PFSK-1 (cell line): ENCODE measurements at regions not wholly inside any gene's neighbourhood (a gene's known extent, or its start where the extent isn't known, plus 50 kb on each side); places are given as distances from the start of the nearest gene placed in this dataset.

ENCODE experiments used
- FOXP2 ChIP-seq: optimal IDR thresholded peaks from 2 replicates; pipeline ENCODE3; 2011; ENCODE audit warnings: borderline replicate concordance, control low read depth, inconsistent platforms; ENCODE audit not compliant: insufficient read depth; ENCODE audit errors: extremely low read length, extremely low read depth
- POLR2AphosphoS5 ChIP-seq: IDR thresholded peaks from 2 replicates; pipeline ENCODE4 v1.6.1; 2012; ENCODE audit warnings: low read depth, mild to moderate bottlenecking, control low read depth, low read length, moderate library complexity
- REST ChIP-seq, 2 experiments: IDR thresholded peaks; 2 replicates each; pipeline versions ENCODE4 v1.6.1 to v1.8.0; 2011 to 2012; ENCODE audit warnings: low read depth in 2 of 2, low read length in 2 of 2, control low read depth in 1 of 2, inconsistent platforms in 1 of 2, mild to moderate bottlenecking in 1 of 2, moderate library complexity in 1 of 2; ENCODE audit not compliant: insufficient read depth in 1 of 2

- TF ChIP-seq REST (IDR thresholded peaks at IDR 0.05; ENCODE audit: insufficient read depth in 1 of 2, low read depth in 2 of 2, low read length in 2 of 2), result no peak
- no peak for TF ChIP-seq FOXP2
- no peak for TF ChIP-seq POLR2AphosphoS5
Measured at GRCh38 chr2:66346231-66346664, 88.7 kb upstream of the MEIS1 start.
